NCI-H748 treated with DMSO at 0.1 percent for 48 hours (cell line): ENCODE measurements at regions not wholly inside any gene's neighbourhood (a gene's known extent, or its start where the extent isn't known, plus 50 kb on each side); places are given as distances from the start of the nearest gene placed in this dataset.
"Not testable (repeated sequence)": the region's sequence is repeated elsewhere in the genome, so short reads cannot be mapped to it uniquely, and the experiment has no call there.

Experiments used
- DNase-seq: peaks from one replicate; lab custom pipeline; 2025; lab: John Stamatoyannopoulos, UW

DNA sequence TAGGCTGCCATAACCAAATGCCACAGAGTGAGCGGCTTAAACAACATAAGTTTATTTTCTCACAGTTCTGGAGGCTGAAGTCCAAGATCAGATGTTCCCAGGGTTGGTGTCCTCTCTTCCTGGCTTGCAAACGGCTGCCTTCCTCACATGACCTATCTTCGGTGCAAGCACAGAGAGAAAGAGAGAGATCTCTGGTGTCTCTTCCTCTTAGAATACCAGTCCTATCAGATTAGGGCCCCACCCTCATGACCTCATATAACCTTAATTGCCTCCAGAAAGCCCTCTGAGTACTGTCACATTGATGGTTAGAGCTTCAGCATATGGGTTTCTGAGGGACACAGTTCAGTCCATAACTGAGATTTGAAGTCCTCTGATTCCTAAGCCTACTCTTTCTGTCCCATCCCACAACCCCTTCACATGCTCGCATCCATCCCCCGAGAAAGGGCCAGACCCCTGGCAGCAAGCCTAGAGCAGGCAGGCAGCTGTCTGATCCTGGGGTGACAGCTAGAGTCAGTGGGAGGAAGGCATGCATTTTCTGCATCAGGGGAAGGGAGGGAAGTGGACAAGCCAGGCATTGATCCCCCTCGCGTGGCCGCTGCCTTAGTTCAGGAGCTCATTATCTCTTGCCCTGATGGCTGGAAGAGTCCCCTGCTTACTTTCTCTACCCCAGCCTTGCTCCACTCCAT, 114.1 kb downstream of the FAR1 start:
- no peak for DNase-seq

DNA sequence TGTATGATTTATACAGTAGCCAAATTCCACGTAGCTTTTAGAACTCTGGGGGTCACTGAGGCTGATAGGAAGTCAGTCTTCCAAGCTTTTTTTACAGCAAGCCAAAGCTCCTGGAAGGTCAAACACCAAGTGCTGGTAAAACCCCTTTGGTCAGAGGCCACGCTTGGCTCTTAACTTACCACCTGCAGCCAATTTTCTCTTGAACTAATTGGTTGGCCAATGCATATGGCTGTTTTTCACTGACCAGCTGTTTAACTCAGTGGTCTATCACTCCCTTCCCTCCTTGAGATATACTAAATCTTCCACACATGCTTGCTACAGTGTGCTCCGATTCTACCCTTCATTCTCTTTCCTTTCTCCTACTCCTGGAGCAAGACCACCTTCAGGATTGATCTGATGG, 116.0 kb downstream of the FAR1 start:
- DNase-seq: no peak

DNA sequence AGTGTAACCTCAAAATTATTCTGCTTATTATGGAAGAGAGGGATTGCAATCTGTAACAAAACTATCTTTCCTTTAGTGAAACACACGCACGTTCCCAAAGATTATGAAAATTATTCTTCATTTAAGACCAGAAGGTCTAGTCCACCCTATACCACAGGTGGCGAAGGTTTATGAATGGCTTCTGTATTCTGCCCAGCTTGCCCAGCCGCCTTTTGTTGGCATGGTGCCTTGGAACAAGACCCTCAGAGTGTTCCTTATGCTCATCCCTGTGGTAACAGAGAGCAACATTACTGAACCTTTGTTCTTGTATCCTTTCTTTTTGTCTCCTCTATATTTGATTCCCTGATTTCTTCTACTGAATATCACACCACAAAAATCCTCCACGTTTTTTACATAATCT, 116.4 kb downstream of the FAR1 start:
- DNase-seq: no peak

DNA sequence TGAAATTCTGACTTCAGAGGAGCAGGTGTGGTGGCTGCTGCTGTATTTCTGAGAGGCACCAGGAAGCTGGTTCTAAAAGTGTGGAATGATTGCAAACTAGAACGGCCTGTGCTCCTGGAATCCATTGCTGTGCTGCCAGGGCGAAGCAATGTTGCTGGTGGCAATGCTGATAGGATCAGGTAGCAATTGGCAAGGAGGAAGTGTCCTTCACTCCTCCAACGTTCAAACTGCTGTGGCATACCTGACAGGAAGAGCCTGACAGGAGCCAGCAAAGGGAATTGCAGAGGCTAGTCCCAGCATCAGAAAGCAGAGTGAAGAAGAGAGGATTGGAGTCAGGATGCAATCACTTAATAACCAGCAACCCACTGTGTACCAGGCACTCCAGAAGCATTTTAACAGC, 118.2 kb downstream of the FAR1 start:
- DNase-seq: no peak

DNA sequence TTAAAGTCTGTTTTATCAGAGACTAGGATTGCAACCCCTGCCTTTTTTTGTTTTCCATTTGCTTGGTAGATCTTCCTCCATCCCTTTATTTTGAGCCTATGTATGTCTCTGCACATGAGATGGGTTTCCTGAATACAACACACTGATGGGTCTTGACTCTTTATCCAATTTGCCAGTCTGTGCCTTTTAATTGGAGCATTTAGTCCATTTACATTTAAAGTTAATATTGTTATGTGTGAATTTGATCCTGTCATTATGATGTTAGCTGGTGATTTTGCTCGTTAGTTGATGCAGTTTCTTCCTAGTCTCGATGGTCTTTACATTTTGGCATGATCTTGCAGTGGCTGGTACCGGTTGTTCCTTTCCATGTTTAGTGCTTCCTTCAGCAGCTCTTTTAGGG, 129.1 kb downstream of the FAR1 start:
- DNase-seq: not testable (repeated sequence)

DNA sequence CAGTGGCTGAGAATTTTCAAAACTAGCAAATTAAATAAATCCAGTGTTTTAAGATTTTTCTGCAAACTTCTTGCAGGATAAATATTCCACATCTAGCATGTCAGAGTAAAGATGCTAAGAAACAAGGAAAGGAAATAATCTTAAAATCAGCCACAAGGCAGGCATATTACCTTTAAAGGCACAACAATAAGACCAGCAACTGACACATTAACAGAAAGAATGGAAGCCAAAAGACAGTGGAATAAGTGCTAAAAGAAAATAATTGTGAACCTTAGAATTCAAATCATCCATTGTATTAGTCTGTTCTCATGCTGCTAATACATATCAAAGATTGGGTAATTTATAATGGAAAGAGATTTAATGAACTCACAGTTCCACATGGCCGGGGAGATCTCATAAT, 132.4 kb downstream of the FAR1 start:
- DNase-seq: no peak

DNA sequence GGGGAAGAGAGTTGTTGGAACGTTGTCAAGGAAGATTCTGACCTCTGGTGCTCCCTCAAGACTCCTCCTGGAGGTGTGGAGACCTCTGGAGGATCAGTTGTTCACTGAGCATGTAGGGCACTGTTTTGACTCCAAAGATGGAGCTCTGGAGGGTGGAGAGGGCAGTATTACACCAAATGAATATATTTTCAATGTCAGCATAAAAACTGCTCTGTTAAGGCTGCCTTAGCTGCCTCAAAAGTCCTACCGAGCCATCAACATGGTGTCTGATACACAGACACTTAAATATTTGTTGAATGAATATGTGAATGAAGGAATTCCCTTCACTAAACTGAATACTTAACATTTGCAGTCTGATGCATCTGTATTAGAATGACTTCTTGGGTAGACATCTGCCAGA, 144.2 kb upstream of the SPON1 start:
- no peak for DNase-seq

DNA sequence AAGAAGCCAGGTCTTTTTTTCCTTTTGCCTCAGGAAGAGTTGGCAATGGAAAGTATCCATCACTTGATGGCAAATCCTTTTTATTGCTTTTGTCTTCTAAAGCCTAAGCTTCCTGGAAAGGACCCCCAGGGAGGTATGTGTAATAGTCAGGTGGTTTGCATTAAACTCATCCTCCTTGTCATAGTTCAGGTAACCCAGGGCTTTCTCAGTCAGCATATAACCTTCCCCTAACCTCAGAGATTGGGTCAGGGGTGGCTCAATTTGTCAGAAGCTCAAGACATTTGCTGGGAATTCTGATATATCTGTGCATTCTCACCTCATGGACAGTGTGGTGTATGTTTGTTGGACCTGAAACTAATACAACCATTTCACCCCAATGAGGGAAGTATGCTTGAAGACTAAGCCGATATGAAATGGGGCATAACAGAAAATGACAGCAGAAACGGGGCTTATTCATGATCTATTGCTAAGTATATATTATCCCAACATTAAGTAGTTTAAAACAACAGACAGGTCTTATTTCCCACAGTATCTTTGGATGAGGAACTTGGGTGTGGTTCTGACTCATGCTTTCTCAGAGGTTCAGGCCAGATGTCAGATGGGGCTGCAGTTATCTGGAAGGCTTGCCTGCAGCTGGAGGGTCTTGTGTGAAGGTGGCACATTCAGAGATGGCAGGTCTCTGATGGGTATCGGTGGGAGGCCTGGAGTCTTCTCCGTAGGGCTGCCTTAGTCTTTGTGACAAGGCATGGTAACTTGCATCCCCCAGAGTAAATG, 135.8 kb upstream of the SPON1 start:
- DNase-seq: no peak

DNA sequence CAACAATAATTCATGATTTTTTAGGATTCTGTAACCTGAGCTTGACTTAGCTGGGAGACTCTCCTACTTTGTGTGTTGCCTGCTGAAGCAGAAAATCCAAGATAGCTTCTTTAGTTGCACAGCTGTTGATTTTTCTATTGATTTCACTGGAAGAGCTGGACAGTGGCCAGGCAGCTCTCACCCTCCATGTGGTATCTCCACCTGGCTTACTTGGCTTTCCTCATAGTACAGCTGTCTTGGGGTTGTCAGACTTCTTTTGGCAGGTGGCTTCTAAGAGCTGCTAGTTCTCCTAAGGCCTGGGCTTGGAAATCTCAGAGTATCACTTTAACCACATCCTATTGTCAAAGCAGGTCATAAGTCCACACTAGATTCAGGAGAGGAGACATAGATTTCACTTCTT, 130.8 kb upstream of the SPON1 start:
- DNase-seq: no peak

DNA sequence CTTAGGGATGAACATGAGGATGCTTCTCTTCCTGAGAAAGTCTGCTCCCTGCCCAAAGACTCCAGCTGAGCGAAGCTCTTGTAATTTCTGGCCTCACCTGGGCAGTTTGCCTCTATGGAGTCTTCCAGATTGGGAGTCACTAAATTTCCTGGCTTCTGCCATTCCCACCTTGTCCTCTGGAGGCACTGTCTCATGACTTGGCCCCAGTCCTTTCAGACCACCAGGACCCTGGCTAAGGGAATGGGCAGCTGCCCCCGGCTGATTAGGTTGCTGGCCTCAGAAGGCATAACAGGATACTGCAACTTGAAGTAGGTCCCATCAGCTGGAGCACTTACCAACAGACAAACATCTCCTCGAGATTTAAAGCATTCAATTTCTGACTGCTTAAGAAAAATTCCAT, 128.1 kb upstream of the SPON1 start:
- no peak for DNase-seq

DNA sequence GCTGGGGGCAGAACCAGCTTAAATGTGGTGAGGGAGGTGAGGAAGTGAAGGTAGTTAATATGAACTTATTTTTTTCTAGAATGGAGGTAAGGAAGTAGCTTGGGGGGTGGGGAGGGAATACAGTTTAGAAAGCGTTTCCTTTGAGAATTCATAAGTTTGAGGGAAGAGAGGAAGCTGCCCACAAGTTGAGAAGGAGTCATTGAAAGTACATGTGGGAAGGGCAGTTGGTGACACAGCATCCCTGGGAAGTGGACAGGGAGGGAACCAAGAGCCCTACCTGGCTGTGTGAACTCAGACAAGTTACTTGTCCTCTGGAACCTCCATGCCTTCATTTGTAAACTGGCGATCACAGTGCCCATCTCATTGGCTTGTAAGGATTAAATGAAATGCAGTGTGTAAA, 125.9 kb upstream of the SPON1 start:
- no peak for DNase-seq

DNA sequence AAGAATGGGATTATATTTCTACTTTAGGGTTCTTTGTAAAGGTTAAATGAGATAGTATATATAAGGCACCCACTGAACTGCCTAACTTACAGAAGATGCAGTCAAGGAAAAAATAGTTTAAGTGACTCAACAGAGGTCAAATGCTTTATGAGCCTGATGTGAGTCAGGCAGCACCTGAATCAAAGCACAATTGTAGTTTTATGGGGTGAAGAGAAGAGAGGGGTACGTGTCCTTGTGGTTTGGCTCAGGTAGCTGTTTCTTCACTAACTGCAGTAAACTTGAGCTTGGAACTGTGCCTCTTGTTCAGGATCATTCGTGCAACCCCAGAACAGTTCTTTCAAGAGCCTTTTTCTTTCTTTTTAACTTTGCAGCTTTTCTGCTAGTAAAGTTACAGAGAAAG, 125.2 kb upstream of the SPON1 start:
- no peak for DNase-seq

DNA sequence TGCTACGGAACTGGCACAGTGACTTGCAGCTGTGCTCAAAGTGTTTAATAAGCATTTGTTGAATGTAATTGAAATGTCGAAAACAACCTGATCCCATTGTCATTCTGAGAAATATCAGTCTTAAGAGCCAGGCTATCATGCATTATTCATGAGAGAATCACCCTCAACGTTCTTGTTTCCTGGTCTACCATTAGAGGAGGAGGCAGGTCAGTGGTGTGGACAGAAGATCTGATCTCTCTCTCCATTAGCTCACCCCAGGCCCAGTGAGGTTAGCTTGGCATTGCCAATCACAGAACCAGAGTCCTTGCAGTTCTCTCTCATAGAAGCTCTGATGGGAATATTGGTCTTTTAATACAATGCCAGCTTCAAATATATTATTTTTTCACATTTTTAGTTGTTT, 121.1 kb upstream of the SPON1 start:
- DNase-seq: no peak

DNA sequence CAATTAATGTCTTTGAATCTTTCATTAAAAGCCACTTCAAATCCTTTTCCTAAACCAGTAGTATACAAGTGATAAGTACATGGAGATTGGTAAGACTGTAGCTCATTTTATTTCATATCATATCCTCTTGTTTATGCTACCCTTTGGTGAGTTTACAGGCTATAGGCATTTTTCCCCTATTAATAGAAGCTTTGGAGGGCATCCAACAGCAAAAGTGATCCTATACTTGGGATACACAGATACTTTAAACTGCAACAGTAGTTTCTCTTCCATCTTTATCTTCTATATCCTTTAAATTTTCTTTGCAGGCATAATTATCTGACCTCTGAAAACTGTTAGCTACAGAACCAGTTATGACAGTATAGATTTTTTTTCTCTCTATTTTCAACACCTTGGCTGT, 114.5 kb upstream of the SPON1 start:
- no peak for DNase-seq

DNA sequence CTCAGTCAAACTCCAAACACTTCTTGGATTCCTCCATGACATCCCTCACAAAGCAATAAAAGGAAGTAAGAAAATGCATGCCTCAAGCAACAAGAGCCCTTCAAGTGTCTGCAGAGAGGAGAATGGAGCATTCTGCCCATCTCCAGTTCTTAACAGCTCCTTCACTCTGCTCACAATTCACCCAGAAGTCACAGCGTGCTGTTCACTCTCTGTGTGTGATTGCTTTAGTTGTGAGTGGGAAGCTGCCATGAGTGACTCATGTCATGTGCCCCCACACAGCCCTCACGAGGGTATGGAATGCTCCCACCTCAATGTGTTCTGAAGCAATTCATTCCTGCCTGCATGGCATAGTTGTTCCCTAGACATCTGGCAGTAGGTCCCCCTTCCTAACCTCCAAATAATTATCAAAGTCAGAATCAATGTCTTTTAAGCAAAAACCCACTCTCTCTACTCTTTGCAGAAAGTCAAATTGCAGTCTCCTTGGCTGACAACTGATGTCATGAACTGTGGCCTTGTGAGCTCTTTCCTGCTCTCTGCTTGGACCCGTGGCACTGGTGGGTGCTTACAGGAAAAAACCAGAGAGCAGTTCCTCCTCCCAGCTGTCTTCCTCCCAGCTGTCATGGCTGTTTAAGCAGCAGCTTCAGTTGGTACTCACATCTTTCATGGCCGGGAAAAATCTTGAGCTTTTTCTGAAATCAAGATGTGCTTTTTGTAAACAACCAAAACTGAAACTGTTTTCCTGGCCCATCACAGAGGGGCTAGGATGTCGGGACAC, 112.1 kb upstream of the SPON1 start:
- DNase-seq: no peak

DNA sequence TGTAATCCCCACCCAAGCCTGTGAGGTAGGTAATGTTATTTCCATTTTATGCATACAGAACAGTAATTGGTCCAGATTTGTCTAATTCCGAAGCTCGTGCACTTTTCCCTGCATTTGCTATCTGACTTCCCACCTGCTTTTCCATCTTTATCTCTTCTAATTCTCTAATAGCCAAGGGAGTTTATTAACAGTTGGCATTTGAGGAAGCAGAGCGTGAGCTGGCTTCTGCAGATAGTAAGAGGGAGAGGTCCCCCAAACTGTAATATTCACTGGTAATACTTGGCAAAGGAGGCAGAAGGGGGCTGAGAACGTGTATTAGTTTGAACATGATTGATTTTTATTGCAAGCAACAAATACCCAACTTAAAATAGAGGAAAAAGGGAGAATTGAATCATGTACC, 110.8 kb upstream of the SPON1 start:
- no peak for DNase-seq

DNA sequence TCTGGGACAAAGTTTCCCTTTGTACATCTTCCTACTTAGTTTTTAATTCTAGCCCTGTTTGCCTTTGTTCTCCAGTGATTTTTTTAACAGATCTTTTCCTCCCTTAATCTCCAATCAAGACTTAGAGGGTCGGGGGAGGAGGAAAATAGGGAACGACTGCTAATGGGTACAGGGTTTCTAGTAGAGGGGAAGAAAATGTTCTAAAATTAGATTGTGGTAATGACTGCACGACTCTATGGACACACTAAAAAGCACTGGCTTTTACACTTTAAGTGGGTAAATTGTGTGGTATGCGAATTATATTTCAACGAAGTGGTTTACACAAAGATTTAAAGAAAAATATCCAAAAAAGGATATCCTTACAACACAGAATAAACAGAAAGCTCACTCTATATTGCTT, 110.0 kb upstream of the SPON1 start:
- DNase-seq: no peak

DNA sequence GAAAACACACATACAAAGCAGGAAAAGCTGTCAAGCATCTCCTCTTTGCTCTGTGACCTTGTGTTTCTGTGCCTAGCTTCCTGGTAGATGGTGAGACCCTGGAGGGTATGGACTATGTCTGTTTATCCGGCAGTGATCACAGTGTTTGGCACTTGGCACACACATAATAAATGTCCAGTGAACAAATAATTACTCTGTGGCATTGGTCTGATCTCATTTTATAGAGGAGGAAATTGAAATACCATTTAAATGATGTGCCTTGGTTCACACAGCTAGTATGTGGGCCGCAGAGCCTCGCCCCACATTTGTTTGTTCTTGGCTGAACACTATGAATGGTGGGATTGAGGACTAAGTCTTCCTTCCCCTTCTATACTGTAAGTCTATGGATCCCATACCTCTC, 104.7 kb upstream of the SPON1 start:
- no peak for DNase-seq

DNA sequence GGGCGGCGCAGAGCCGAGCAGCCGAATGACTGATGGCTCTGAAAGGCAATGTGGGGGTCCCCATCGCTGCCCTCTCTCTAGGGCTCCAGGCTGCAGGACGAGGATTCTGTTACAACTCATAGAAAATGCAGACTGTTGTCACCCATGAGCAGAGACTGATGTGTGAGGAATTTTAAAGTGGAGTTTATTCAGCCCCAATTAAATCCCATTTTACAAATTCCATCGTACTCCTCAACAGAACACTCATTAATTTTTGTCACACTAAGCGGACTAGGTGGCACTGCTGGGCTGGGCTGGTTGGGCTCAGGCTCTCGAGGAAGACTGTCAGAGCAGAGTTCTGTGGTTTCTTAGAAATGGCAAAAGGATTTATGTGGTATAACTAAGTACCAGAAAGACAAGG, 102.6 kb upstream of the SPON1 start:
- no peak for DNase-seq

DNA sequence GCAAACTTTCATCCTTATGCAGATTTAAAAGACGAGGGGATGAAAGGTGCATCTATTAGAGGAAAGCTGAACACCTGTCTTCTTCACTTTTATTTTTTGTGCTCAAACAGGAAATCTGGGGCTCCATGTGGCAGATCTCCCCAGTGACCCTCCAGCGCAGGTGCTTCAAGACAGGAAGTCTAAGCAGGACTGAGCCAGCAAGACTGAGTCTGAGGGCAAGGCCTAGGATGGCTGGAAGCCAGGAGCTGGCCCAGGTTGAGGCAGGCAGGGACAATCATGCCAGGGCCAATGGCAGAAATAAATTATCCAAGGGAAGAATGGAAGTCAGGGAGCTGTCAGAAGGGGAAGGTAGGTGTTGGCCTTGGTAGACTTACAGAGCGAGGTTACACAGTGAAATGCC, 101.1 kb upstream of the SPON1 start:
- no peak for DNase-seq

DNA sequence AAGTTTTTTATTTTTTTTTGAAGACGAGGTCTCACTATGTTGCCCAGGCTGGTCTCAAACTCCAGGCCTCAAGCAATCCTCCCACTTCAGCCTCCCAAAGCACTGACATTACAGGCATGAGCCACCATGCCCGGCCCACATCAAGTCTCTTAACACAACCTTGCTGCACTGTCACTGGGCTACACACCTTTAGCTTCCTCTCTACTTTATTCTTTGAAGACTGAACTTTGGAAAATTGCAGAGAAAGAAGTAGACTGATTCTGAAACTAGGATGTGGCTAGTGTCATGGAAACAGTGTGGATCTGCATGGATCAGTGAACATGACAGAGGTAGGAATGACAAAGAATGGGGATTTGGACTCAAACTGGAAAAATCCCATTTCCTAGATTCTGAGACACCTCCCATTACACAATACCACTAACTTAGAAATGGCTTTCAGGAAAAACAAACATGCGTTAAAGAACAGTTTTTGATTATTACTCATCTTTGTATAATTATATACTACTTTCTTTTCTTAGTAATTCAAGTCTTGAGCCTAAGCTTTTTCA, 99.6 kb upstream of the SPON1 start:
- DNase-seq: no peak

DNA sequence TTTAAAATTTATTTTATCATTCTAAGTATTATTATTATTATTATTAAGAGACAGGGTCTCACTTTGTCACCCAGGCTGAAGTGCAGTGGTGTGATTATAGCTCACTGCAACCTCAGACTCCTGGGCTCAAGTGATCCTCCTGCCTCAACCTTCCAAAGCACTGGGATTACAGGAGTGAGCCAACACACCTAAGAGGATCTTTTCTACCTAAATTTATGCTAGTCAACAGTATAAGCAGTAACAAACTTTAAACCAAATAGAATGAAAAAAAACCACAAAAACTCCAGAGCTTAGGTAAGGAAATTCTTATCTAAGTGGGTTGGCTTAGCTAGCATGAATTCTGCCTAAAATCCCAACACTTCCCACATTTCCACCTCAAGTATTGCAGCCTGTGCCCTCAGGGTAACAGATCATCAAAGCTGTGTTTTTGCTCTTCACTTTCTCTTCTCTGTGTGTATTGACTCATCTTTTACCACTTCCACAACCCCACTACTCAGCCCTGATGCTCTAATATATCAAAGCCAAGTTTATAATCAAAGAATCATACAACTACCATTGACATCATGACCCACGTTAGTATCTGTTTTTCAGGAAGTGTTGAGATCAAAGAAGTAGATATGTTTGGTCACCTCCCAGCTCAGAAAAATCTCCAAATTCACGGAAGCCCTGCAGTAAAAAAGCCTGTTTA, 93.7 kb upstream of the SPON1 start:
- no peak for DNase-seq
